H1 (cell line): ENCODE measurements at regions not wholly inside any gene's neighbourhood (a gene's known extent, or its start where the extent isn't known, plus 50 kb on each side); places are given as distances from the start of the nearest gene placed in this dataset.

Source experiments
- CHD1 ChIP-seq: IDR thresholded peaks from 2 replicates; pipeline ENCODE4 v1.6.1; 2012; ENCODE audit warnings: low read depth, low read length, improper control_type of control experiment
- EP300 ChIP-seq, 2 experiments: IDR thresholded peaks; 1 replicate in 1 of 2; 2 replicates in 1 of 2; pipeline ENCODE4 v1.6.1; 2011 to 2012; ENCODE audit warnings: low read depth in 2 of 2, low read length in 2 of 2, mild to moderate bottlenecking in 2 of 2, borderline replicate concordance in 1 of 2, inconsistent platforms in 1 of 2, moderate library complexity in 1 of 2
- GTF2F1 ChIP-seq: IDR thresholded peaks from 2 replicates; pipeline ENCODE4 v1.6.1; 2012; ENCODE audit warnings: low read depth, low read length, improper control_type of control experiment, borderline replicate concordance
- POLR2A ChIP-seq, 2 experiments: IDR thresholded peaks; 1 replicate in 1 of 2; 2 replicates in 1 of 2; pipeline ENCODE4 v1.6.1; 2011; ENCODE audit warnings: low read depth in 2 of 2, low read length in 2 of 2, mild to moderate bottlenecking in 2 of 2; ENCODE audit errors: control extremely low read depth in 1 of 2
- RAD21 ChIP-seq, 2 experiments: IDR thresholded peaks in 1 of 2; conservative IDR thresholded peaks in 1 of 2; 2 replicates each; pipeline ENCODE4 v1.6.1; 2011; ENCODE audit warnings: low read depth in 2 of 2, low read length in 2 of 2, improper control_type of control experiment in 1 of 2, inconsistent platforms in 1 of 2, mild to moderate bottlenecking in 1 of 2, moderate library complexity in 1 of 2
- SIX5 ChIP-seq: IDR thresholded peaks from 2 replicates; pipeline ENCODE4 v1.6.1; 2011; ENCODE audit warnings: mild to moderate bottlenecking, low read depth, low read length
- SP2 ChIP-seq: IDR thresholded peaks from 2 replicates; pipeline ENCODE4 v1.6.1; 2012; ENCODE audit warnings: mild to moderate bottlenecking, low read length, inconsistent platforms
- TAF1 ChIP-seq: IDR thresholded peaks from 2 replicates; pipeline ENCODE4 v1.6.1; 2011; ENCODE audit warnings: mild to moderate bottlenecking, low read depth, low read length
- TF ChIP-seq, protein P1 (sequence below), 3 experiments: IDR thresholded peaks; 1 replicate in 2 of 3; 2 replicates in 1 of 3; pipeline versions ENCODE4 v1.5.1 to v1.6.1; 2011; ENCODE audit warnings: low read length in 3 of 3, mild to moderate bottlenecking in 3 of 3, inconsistent platforms in 2 of 3, low read depth in 1 of 3, moderate library complexity in 1 of 3; ENCODE audit not compliant: insufficient read depth in 1 of 3; ENCODE audit errors: control extremely low read depth in 1 of 3

DNA sequence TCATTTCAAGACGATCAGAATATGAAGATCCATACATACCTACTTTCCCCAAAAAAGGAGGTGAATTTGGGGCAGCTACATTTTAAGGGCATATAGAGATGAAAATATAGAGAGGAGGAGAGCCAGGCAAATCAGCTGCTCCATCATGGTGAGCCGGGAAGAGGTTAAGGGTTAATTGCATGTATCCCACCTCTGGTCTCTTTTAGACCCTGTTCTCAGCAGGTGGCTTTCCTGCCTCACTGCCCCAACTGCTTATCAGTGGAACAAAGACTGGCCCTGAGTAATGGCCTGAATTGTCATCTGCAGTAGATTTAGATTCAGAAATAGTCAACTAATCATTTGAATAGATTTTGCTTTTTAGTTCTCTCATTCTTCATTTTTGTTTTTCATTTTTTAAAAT, 206.6 kb downstream of the SPRY2 start:
- TF ChIP-seq POLR2A (IDR thresholded peaks at IDR 0.05; ENCODE audit: control extremely low read depth in 1 of 2, low read depth in 2 of 2, low read length in 2 of 2) (no peak), TAF1 (no peak), CHD1 (no peak), GTF2F1 (no peak), SIX5 (no peak), SP2 (no peak), EP300 (IDR thresholded peaks at IDR 0.05; ENCODE audit: borderline replicate concordance in 1 of 2, low read depth in 2 of 2, low read length in 2 of 2) (no peak), RAD21 (IDR thresholded peaks at IDR 0.05 in 1 of 2, conservative IDR thresholded peaks at IDR 0.05 in 1 of 2; ENCODE audit: low read depth in 2 of 2, low read length in 2 of 2) (no peak)
- TF ChIP-seq, protein P1, sequence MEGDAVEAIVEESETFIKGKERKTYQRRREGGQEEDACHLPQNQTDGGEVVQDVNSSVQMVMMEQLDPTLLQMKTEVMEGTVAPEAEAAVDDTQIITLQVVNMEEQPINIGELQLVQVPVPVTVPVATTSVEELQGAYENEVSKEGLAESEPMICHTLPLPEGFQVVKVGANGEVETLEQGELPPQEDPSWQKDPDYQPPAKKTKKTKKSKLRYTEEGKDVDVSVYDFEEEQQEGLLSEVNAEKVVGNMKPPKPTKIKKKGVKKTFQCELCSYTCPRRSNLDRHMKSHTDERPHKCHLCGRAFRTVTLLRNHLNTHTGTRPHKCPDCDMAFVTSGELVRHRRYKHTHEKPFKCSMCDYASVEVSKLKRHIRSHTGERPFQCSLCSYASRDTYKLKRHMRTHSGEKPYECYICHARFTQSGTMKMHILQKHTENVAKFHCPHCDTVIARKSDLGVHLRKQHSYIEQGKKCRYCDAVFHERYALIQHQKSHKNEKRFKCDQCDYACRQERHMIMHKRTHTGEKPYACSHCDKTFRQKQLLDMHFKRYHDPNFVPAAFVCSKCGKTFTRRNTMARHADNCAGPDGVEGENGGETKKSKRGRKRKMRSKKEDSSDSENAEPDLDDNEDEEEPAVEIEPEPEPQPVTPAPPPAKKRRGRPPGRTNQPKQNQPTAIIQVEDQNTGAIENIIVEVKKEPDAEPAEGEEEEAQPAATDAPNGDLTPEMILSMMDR (IDR thresholded peaks at IDR 0.05; ENCODE audit: control extremely low read depth in 1 of 3, insufficient read depth in 1 of 3, low read depth in 1 of 3, low read length in 3 of 3), result no peak
